CD14-positive monocyte (primary cell): ENCODE measurements at regions not wholly inside any gene's neighbourhood (a gene's known extent, or its start where the extent isn't known, plus 50 kb on each side); places are given as distances from the start of the nearest gene placed in this dataset.

ENCODE experiments used
- DNase-seq, 3 donors: peaks; one replicate each; pipeline ENCODE4 v3.0.0-alpha.2; 2011 to 2022
- H2AFZ ChIP-seq: 2 replicates; pipeline ENCODE4 v1.6.0; 2012; ENCODE audit warnings: mild to moderate bottlenecking, low read depth, low read length, inconsistent platforms; ENCODE audit not compliant: insufficient read depth, poor library complexity, severe bottlenecking
- H3K27ac ChIP-seq, 2 donors: 1 replicate in 1 of 2; 2 replicates in 1 of 2; pipeline ENCODE4 v1.5.1; 2012 to 2013; ENCODE audit warnings: low read length in 2 of 2, control low read depth in 1 of 2, inconsistent platforms in 1 of 2, low read depth in 1 of 2, mild to moderate bottlenecking in 1 of 2
- H3K27me3 ChIP-seq, 2 donors: one replicate each; pipeline versions ENCODE4 v1.6.0 to v1.6.1; 2011 to 2013; ENCODE audit warnings: low read length in 2 of 2; ENCODE audit not compliant: control insufficient read depth in 2 of 2, insufficient read depth in 2 of 2
- H3K36me3 ChIP-seq, 2 donors: replicated peaks in 1 of 2; 1 replicate in 1 of 2; 2 replicates in 1 of 2; pipeline versions ENCODE4 v1.5.1 to v1.6.1; 2012 to 2013; ENCODE audit warnings: low read length in 2 of 2, control low read depth in 1 of 2, inconsistent platforms in 1 of 2, mild to moderate bottlenecking in 1 of 2; ENCODE audit not compliant: insufficient read depth in 2 of 2, control insufficient read depth in 1 of 2
- H3K4me1 ChIP-seq, 2 donors: 1 replicate in 1 of 2; 2 replicates in 1 of 2; pipeline versions ENCODE4 v1.5.1 to v1.6.1; 2012 to 2013; ENCODE audit warnings: low read length in 2 of 2, control low read depth in 1 of 2, inconsistent platforms in 1 of 2, mild to moderate bottlenecking in 1 of 2, moderate library complexity in 1 of 2; ENCODE audit not compliant: insufficient read depth in 2 of 2, control insufficient read depth in 1 of 2
- H3K4me2 ChIP-seq: replicated peaks from 2 replicates; pipeline ENCODE3; 2012; ENCODE audit warnings: low read length, moderate library complexity, mild to moderate bottlenecking; ENCODE audit not compliant: poor library complexity, severe bottlenecking; ENCODE audit errors: extremely low read depth
- H3K4me3 ChIP-seq, 3 experiments: fragments of 200-600 bp in 1 of 3; sonication (generic) in 1 of 3; replicated peaks in 1 of 3; 1 replicate in 2 of 3; 2 replicates in 1 of 3; pipeline ENCODE4 v1.5.1; 2011 to 2013; ENCODE audit warnings: low read length in 3 of 3, mild to moderate bottlenecking in 3 of 3, control low read depth in 2 of 3, low read depth in 2 of 3, inconsistent platforms in 1 of 3, moderate library complexity in 1 of 3
- H3K79me2 ChIP-seq: 2 replicates; pipeline ENCODE4 v1.6.0; 2012; ENCODE audit warnings: mild to moderate bottlenecking, control low read depth, inconsistent platforms, low read length, moderate library complexity; ENCODE audit not compliant: insufficient read depth
- H3K9ac ChIP-seq: 2 replicates; pipeline ENCODE4 v1.6.0; 2017; ENCODE audit warnings: low read length, mild to moderate bottlenecking; ENCODE audit not compliant: insufficient read depth, poor library complexity, severe bottlenecking
- H3K9me3 ChIP-seq, 2 donors: replicated peaks in 1 of 2; 1 replicate in 1 of 2; 2 replicates in 1 of 2; pipeline versions ENCODE4 v1.5.1 to v1.6.1; 2012 to 2013; ENCODE audit warnings: low read length in 2 of 2, control low read depth in 1 of 2; ENCODE audit not compliant: control insufficient read depth in 1 of 2, insufficient read depth in 1 of 2
- H4K20me1 ChIP-seq: 2 replicates; pipeline ENCODE4 v1.6.0; 2012; ENCODE audit warnings: mild to moderate bottlenecking, low read length, control low read depth, moderate library complexity; ENCODE audit not compliant: insufficient read depth
- H3K27ac Mint-ChIP-seq, 7 donors: one replicate each; pipeline ENCODE4 v1.8.0; 2020; ENCODE audit warnings: mild to moderate bottlenecking in 7 of 7, mixed read lengths in 7 of 7, moderate library complexity in 6 of 7, inconsistent platforms in 2 of 7
- H3K27me3 Mint-ChIP-seq, 3 donors: one replicate each; pipeline ENCODE4 v1.8.0; 2021 to 2022; ENCODE audit warnings: low read depth in 3 of 3, mild to moderate bottlenecking in 3 of 3, mixed read lengths in 3 of 3, moderate library complexity in 3 of 3, inconsistent platforms in 1 of 3
- H3K36me3 Mint-ChIP-seq, 2 donors: one replicate each; pipeline ENCODE4 v1.8.0; 2020; ENCODE audit warnings: mixed read lengths in 2 of 2, inconsistent platforms in 1 of 2, mild to moderate bottlenecking in 1 of 2
- H3K4me1 Mint-ChIP-seq: one replicate; pipeline ENCODE4 v1.8.0; 2020; ENCODE audit warnings: mild to moderate bottlenecking, mixed read lengths
- H3K4me3 Mint-ChIP-seq, 2 donors: one replicate each; pipeline ENCODE4 v1.8.0; 2020; ENCODE audit warnings: mild to moderate bottlenecking in 2 of 2, mixed read lengths in 2 of 2, moderate library complexity in 1 of 2
- H3K9me3 Mint-ChIP-seq, 7 donors: one replicate each; pipeline ENCODE4 v1.8.0; 2020 to 2022; ENCODE audit warnings: mixed read lengths in 7 of 7, mild to moderate bottlenecking in 6 of 7, moderate library complexity in 6 of 7, inconsistent platforms in 2 of 7
- CTCF ChIP-seq: fragments of 200-600 bp; IDR thresholded peaks from one replicate; pipeline ENCODE4 v1.8.0; 2022; ENCODE audit warnings: antibody characterized with exemption, mild to moderate bottlenecking
- WGBS: methylation state at CpG from one replicate; pipeline ENCODE4 v1.1.5; 2013; ENCODE audit warnings: missing lambda C conversion rate; ENCODE audit not compliant: insufficient coverage; 5-methylcytosine and 5-hydroxymethylcytosine counted together
- intact Hi-C, 2 donors: fragments of 100-400 bp; cut with micrococcal nuclease; formaldehyde crosslinking; loops; one replicate each; pipeline versions ENCODE4 v1.15.0 to v1.15.1; 2023

- Mint-ChIP-seq H3K36me3 (no peaks in the 10 kb centered on the region), H3K27ac (peak overlapping the region in 1 of 7 donors; percentile 20), H3K4me3 (no peak overlapping the region), H3K4me1 (no peaks in the 10 kb centered on the region), H3K27me3 (no peaks in the 10 kb centered on the region), H3K9me3 (peaks cover 0 to 5% (median 3%) of the 10 kb centered on the region in 7 donors)
- no peaks in the 10 kb centered on the region for H3K9me3 ChIP-seq
- DNase-seq = no peak
- H3K27me3 ChIP-seq = no peaks in the 10 kb centered on the region
- no peak overlapping the region for H3K27ac ChIP-seq
- intact Hi-C loops = no loop called here
- no CpG with 5 or more reads among the region's 1 CpG for WGBS
- H3K9ac ChIP-seq = no peak overlapping the region
- no peaks in the 10 kb centered on the region for H3K36me3 ChIP-seq
- no peaks in the 10 kb centered on the region for H3K4me1 ChIP-seq
- no peak overlapping the region for H3K4me3 ChIP-seq
- H3K79me2 ChIP-seq = no peaks in the 10 kb centered on the region
- no peak for TF ChIP-seq CTCF
- H2AFZ ChIP-seq = no peak overlapping the region
- no peaks in the 10 kb centered on the region for H4K20me1 ChIP-seq
- H3K4me2 ChIP-seq = no peak overlapping the region
Measured at GRCh38 chr21:18476639-18477038, 73.1 kb upstream of the TMPRSS15 start.

- Histone ChIP-seq H2AFZ (no peak overlapping the region), H3K4me2 (no peak overlapping the region), H3K9ac (no peak overlapping the region), H3K36me3 (no peaks in the 10 kb centered on the region), H3K27ac (no peak overlapping the region), H3K4me1 (no peaks in the 10 kb centered on the region), H3K79me2 (no peaks in the 10 kb centered on the region), H3K4me3 (no peak overlapping the region), H3K9me3 (no peaks in the 10 kb centered on the region), H3K27me3 (no peaks in the 10 kb centered on the region), H4K20me1 (no peaks in the 10 kb centered on the region)
- Mint-ChIP-seq H3K36me3 (no peaks in the 10 kb centered on the region), H3K27ac (no peak overlapping the region), H3K9me3 (peaks cover 0 to 5% (median 3%) of the 10 kb centered on the region in 7 donors), H3K27me3 (no peaks in the 10 kb centered on the region), H3K4me1 (no peaks in the 10 kb centered on the region), H3K4me3 (no peak overlapping the region)
- TF ChIP-seq CTCF = no peak
- 95% methylated on average over 3 of the region's 7 CpGs for WGBS
- intact Hi-C loops = no loop called here
- no peak for DNase-seq
Measured at GRCh38 chr21:18477043-18477442, 73.5 kb upstream of the TMPRSS15 start.
